Duodenal mucosa (tissue), 2 donors: ENCODE measurements at regions not wholly inside any gene's neighbourhood (a gene's known extent, or its start where the extent isn't known, plus 50 kb on each side); places are given as distances from the start of the nearest gene placed in this dataset.
A peak's percentile ranks its signal among the peaks of the same experiment; 100 is the strongest.
"Not testable (repeated sequence)": the region's sequence is repeated elsewhere in the genome, so short reads cannot be mapped to it uniquely, and the experiment has no call there.

Source experiments
- H3K27ac ChIP-seq: one replicate; pipeline ENCODE4 v1.7.0; 2013; ENCODE audit warnings: low read depth, low read length
- H3K27me3 ChIP-seq, 2 donors: one replicate each; pipeline ENCODE4 v1.7.0; 2013; ENCODE audit warnings: low read length in 2 of 2, control low read depth in 1 of 2; ENCODE audit not compliant: insufficient read depth in 2 of 2, control insufficient read depth in 1 of 2
- H3K36me3 ChIP-seq, 2 donors: one replicate each; pipeline ENCODE4 v1.7.0; 2013; ENCODE audit warnings: low read length in 2 of 2, control low read depth in 1 of 2; ENCODE audit not compliant: insufficient read depth in 2 of 2, control insufficient read depth in 1 of 2
- H3K4me1 ChIP-seq, 2 donors: one replicate each; pipeline ENCODE4 v1.7.0; 2013; ENCODE audit warnings: low read length in 2 of 2, control low read depth in 1 of 2; ENCODE audit not compliant: insufficient read depth in 2 of 2, control insufficient read depth in 1 of 2
- H3K4me3 ChIP-seq, 2 donors: one replicate each; pipeline ENCODE4 v1.7.0; 2013; ENCODE audit warnings: low read length in 2 of 2, low read depth in 1 of 2
- H3K9ac ChIP-seq, 2 donors: one replicate each; pipeline ENCODE4 v1.7.0; 2013; ENCODE audit warnings: low read length in 2 of 2, low read depth in 1 of 2
- H3K9me3 ChIP-seq, 2 donors: one replicate each; pipeline ENCODE4 v1.7.0; 2013; ENCODE audit warnings: low read length in 2 of 2, control low read depth in 1 of 2; ENCODE audit not compliant: control insufficient read depth in 1 of 2

- Histone ChIP-seq H3K9ac (no peak overlapping the region), H3K4me3 (no peak overlapping the region), H3K9me3 (no peaks in the 10 kb centered on the region), H3K27ac (no peak overlapping the region), H3K27me3 (no peaks in the 10 kb centered on the region), H3K36me3 (no peaks in the 10 kb centered on the region), H3K4me1 (peaks cover 12 to 23% of the 10 kb centered on the region in 2 donors)
These were observed 106.8 kb downstream of the OR2B2 start for GRCh38 chr6:27805347-27805746.

- Histone ChIP-seq H3K4me3 (no peak overlapping the region), H3K4me1 (peaks cover 12 to 19% of the 10 kb centered on the region in 2 donors), H3K36me3 (no peaks in the 10 kb centered on the region), H3K9ac (no peak overlapping the region), H3K27ac (no peak overlapping the region), H3K9me3 (no peaks in the 10 kb centered on the region), H3K27me3 (no peaks in the 10 kb centered on the region)
These were observed 107.3 kb downstream of the OR2B2 start for GRCh38 chr6:27804851-27805250.

DNA sequence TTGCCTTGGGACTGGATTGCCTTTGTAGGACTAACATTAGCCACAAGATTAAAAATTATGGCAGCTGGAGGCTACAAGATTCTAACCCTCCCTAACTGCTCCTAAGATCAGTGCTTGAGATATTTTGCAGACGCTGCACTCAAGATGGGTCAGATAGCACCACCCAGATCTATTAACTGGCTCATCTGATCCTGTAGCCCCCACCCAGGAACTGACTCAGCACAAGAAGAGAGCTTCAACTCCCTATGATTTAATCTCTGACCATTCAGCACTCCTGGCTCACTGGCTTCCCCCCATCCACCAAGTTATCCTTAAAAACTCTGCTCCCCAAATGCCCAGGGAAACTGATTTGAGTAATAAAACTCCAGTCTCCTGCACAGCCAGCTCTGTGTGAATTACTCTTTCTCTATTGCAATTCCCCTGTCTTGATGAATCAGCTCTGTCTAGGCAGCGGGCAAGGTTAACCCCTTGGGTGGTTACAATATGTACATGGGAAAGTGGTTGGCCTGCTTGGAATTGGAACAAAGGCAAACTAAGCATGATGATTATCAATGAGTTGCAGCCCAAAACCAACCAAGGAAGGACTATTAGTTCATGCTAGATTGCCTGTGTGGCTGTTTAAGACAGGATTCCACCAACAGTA, 111.3 kb downstream of the OR2B2 start:
- Histone ChIP-seq H3K27ac (no peak overlapping the region), H3K4me1 (no peaks in the 10 kb centered on the region), H3K36me3 (no peaks in the 10 kb centered on the region), H3K4me3 (no peak overlapping the region), H3K9me3 (no peaks in the 10 kb centered on the region), H3K9ac (no peak overlapping the region), H3K27me3 (no peaks in the 10 kb centered on the region)

DNA sequence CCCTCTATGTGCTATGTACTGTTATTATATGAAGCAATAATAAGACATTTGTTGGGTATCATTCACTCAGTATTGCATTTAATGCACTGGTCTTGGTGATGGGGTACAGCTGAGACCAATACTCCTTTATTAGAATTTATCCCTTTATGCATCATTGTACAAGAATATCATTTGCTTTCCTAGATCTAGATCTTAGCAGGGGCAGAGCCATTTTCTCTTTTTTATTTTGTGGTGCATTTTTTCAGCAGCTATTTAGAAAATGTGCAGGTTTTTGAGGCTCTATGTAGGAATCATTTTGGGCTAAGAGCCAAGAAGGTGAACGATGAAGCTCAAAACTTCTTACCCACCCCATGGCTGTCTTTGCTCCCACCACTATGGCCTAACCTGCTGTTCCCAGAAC, 114.2 kb downstream of the OR2B2 start:
- no peak overlapping the region for H3K27ac ChIP-seq
- no peaks in the 10 kb centered on the region for H3K9me3 ChIP-seq
- no peaks in the 10 kb centered on the region for H3K27me3 ChIP-seq
- no peaks in the 10 kb centered on the region for H3K36me3 ChIP-seq
- peaks cover 15 to 19% of the 10 kb centered on the region in 2 donors for H3K4me1 ChIP-seq
- H3K9ac ChIP-seq = no peak overlapping the region
- no peak overlapping the region for H3K4me3 ChIP-seq

GRCh38 chr6:27796736-27797481, 115.3 kb downstream of the OR2B2 start:
- not testable (repeated sequence) for H3K27me3 ChIP-seq, H3K36me3 ChIP-seq, H3K9me3 ChIP-seq, H3K4me3 ChIP-seq, H3K9ac ChIP-seq, H3K27ac ChIP-seq
- peaks cover 19 to 27% of the 10 kb centered on the region in 2 donors for H3K4me1 ChIP-seq

- H3K27ac ChIP-seq = no peak overlapping the region
- no peaks in the 10 kb centered on the region for H3K9me3 ChIP-seq
These were observed 116.3 kb downstream of the OR2B2 start for GRCh38 chr6:27795697-27796494.

GRCh38 chr6:27791182-27791943, 120.8 kb downstream of the OR2B2 start:
- Histone ChIP-seq H3K4me3 (peak overlapping the region; percentile 59 to 72), H3K27ac (no peak overlapping the region), H3K9me3 (no peaks in the 10 kb centered on the region), H3K4me1 (peaks cover 26 to 33% of the 10 kb centered on the region in 2 donors), H3K9ac (peak overlapping the region; percentile 48 to 55), H3K36me3 (no peaks in the 10 kb centered on the region), H3K27me3 (no peaks in the 10 kb centered on the region)

More at GRCh38 chr6:27795697-27796494, 116.3 kb downstream of the OR2B2 start:
- peaks cover 26 to 33% of the 10 kb centered on the region in 2 donors for H3K4me1 ChIP-seq
- no peak overlapping the region for H3K4me3 ChIP-seq
- H3K9ac ChIP-seq = no peak overlapping the region
- no peaks in the 10 kb centered on the region for H3K27me3 ChIP-seq
- H3K36me3 ChIP-seq = no peaks in the 10 kb centered on the region

DNA sequence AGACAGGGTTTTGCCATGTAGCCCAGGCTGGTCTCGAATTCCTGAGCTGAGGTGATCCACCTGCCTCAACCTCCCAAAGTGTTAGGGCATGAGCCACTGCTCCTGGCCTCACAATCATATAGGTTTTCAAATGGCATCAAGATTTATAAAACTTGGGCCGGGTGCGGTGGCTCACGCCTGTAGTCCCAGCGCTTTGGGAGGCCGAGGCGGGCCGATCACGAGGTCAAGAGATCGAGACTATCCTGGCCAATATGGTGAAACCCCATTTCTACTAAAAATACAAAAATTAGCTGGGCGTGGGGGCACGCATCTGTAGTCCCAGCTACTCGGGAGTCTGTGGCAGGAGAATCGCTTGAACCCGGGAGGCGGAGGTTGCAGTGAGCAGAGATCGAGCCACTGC, 123.8 kb downstream of the OR2B2 start:
- not testable (repeated sequence) for H3K27ac ChIP-seq, H3K27me3 ChIP-seq, H3K36me3 ChIP-seq, H3K9ac ChIP-seq, H3K9me3 ChIP-seq, H3K4me3 ChIP-seq
- peaks cover 15 to 18% of the 10 kb centered on the region in 2 donors for H3K4me1 ChIP-seq

GRCh38 chr6:27786048-27786447, 126.1 kb downstream of the OR2B2 start:
- Histone ChIP-seq H3K4me1 (no peaks in the 10 kb centered on the region), H3K4me3 (no peak overlapping the region), H3K9me3 (no peaks in the 10 kb centered on the region), H3K27me3 (no peaks in the 10 kb centered on the region), H3K27ac (no peak overlapping the region), H3K9ac (no peak overlapping the region), H3K36me3 (no peaks in the 10 kb centered on the region)
